Upper lobe of left lung (tissue), 6 donors: ENCODE measurements at regions not wholly inside any gene's neighbourhood (a gene's known extent, or its start where the extent isn't known, plus 50 kb on each side); places are given as distances from the start of the nearest gene placed in this dataset.
A peak's percentile ranks its signal among the peaks of the same experiment; 100 is the strongest.

Experiments used
- ATAC-seq, 2 donors: fragments of 200-7000 bp; cut with Tn5 transposase; one replicate each; pipeline ENCODE4 v1.9.1; 2022; ENCODE audit warnings: mild to moderate bottlenecking in 2 of 2, moderate library complexity in 2 of 2; ENCODE audit not compliant: low FRiP score in 2 of 2
- DNase-seq, 2 donors: peaks; one replicate each; pipeline ENCODE4 v3.0.0-alpha.2; 2019 to 2020
- H3K27ac ChIP-seq, 4 donors: fragments of 200-600 bp; sonication (generic); one replicate each; pipeline ENCODE4 v1.5.1; 2016 to 2019
- H3K27me3 ChIP-seq, 4 donors: fragments of 200-600 bp; sonication (generic); one replicate each; pipeline ENCODE4 v1.5.1; 2017 to 2019
- H3K36me3 ChIP-seq, 4 donors: fragments of 200-600 bp; sonication (generic); one replicate each; pipeline ENCODE4 v1.5.1; 2016 to 2019
- H3K4me1 ChIP-seq, 4 donors: fragments of 200-600 bp; sonication (generic); one replicate each; pipeline ENCODE4 v1.5.1; 2018 to 2019
- H3K4me3 ChIP-seq, 4 donors: fragments of 200-600 bp; sonication (generic); one replicate each; pipeline ENCODE4 v1.5.1; 2017 to 2019; ENCODE audit warnings: mild to moderate bottlenecking in 2 of 4, moderate library complexity in 1 of 4
- H3K9me3 ChIP-seq, 4 donors: fragments of 200-600 bp; sonication (generic); one replicate each; pipeline ENCODE4 v1.5.1; 2018 to 2019
- EP300 ChIP-seq, 4 donors: sonication (generic); formaldehyde crosslinking; IDR thresholded peaks; one replicate each; pipeline ENCODE4 v1.5.1; 2017; ENCODE audit warnings: antibody characterized with exemption in 4 of 4, control low read depth in 2 of 4
- POLR2A ChIP-seq, 4 donors: fragments of 450-650 bp; IDR thresholded peaks; one replicate each; pipeline ENCODE4 v1.5.1; 2016 to 2017; ENCODE audit warnings: antibody characterized with exemption in 4 of 4, mild to moderate bottlenecking in 2 of 4
- POLR2AphosphoS5 ChIP-seq, 2 donors: sonication (generic); formaldehyde crosslinking; IDR thresholded peaks; one replicate each; pipeline ENCODE4 v1.5.1; 2017; ENCODE audit warnings: antibody characterized with exemption in 2 of 2
- WGBS, 2 donors: methylation state at CpG; one replicate each; pipeline ENCODE4 v1.1.5; 2017 to 2018; 5-methylcytosine and 5-hydroxymethylcytosine counted together
- TF ChIP-seq, protein P1 (sequence below), 6 experiments: fragments of 450-650 bp in 4 of 6; fragments of 200-600 bp in 2 of 6; sonication (generic) in 2 of 6; IDR thresholded peaks; one replicate each; pipeline ENCODE4 v1.5.1; 2016 to 2019; ENCODE audit warnings: antibody characterized with exemption in 6 of 6
- donor health status: DM: no; HTN: no; CAD: no; lungs with moderate emphysema.
- donor health status: DM: no; HTN: yes; CAD: no; lungs with severe emphysema.

- Histone ChIP-seq H3K36me3 (no peaks in the 10 kb centered on the region), H3K27me3 (no peaks in the 10 kb centered on the region), H3K4me3 (no peak overlapping the region), H3K4me1 (peaks cover 0 to under 1% (median under 1%) of the 10 kb centered on the region in 4 donors), H3K9me3 (no peaks in the 10 kb centered on the region), H3K27ac (no peak overlapping the region)
- TF ChIP-seq EP300 (IDR thresholded peaks at IDR 0.05) (no peak), POLR2AphosphoS5 (IDR thresholded peaks at IDR 0.05) (no peak), POLR2A (IDR thresholded peaks at IDR 0.05) (no peak)
- TF ChIP-seq, protein P1, sequence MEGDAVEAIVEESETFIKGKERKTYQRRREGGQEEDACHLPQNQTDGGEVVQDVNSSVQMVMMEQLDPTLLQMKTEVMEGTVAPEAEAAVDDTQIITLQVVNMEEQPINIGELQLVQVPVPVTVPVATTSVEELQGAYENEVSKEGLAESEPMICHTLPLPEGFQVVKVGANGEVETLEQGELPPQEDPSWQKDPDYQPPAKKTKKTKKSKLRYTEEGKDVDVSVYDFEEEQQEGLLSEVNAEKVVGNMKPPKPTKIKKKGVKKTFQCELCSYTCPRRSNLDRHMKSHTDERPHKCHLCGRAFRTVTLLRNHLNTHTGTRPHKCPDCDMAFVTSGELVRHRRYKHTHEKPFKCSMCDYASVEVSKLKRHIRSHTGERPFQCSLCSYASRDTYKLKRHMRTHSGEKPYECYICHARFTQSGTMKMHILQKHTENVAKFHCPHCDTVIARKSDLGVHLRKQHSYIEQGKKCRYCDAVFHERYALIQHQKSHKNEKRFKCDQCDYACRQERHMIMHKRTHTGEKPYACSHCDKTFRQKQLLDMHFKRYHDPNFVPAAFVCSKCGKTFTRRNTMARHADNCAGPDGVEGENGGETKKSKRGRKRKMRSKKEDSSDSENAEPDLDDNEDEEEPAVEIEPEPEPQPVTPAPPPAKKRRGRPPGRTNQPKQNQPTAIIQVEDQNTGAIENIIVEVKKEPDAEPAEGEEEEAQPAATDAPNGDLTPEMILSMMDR (IDR thresholded peaks at IDR 0.05): no peak
- ATAC-seq (no peak), DNase-seq (no peak)
- WGBS, 2 donors: 89 to 98% methylated on average over 2 of the region's 2 CpGs
Measured at GRCh38 chr11:122220321-122220720, 104.3 kb upstream of the BLID start.

DNA sequence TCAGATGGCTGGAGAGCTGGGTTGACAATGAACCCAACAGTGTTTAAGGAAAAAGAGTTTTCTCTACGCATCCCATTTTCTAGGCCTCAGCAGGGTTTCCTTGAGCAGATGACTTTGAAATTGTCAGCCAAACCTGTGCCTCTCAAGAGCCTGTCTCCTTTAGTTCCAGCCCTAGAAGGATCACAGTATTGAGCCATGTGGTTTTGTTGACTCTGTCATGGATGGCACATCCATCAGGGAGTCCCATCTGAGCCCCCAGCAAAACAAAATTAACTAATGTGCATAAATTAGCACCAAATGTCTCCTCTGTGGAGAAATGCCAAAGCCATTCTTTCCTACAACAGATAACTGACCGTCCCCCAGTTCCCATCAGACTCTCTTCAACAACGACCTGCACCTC, 103.8 kb upstream of the BLID start:
- Histone ChIP-seq H3K4me3 (no peak overlapping the region), H3K36me3 (no peaks in the 10 kb centered on the region), H3K9me3 (no peaks in the 10 kb centered on the region), H3K27ac (no peak overlapping the region), H3K27me3 (no peaks in the 10 kb centered on the region), H3K4me1 (peaks cover 0 to 5% (median 2%) of the 10 kb centered on the region in 4 donors)
- TF ChIP-seq, protein P1 (IDR thresholded peaks at IDR 0.05): no peak
- TF ChIP-seq EP300 (IDR thresholded peaks at IDR 0.05) (no peak), POLR2AphosphoS5 (IDR thresholded peaks at IDR 0.05) (no peak), POLR2A (IDR thresholded peaks at IDR 0.05) (no peak)
- ATAC-seq (no peak), DNase-seq (no peak)
- 91 to 95% methylated on average over 3 of the region's 3 CpGs for WGBS, 2 donors

DNA sequence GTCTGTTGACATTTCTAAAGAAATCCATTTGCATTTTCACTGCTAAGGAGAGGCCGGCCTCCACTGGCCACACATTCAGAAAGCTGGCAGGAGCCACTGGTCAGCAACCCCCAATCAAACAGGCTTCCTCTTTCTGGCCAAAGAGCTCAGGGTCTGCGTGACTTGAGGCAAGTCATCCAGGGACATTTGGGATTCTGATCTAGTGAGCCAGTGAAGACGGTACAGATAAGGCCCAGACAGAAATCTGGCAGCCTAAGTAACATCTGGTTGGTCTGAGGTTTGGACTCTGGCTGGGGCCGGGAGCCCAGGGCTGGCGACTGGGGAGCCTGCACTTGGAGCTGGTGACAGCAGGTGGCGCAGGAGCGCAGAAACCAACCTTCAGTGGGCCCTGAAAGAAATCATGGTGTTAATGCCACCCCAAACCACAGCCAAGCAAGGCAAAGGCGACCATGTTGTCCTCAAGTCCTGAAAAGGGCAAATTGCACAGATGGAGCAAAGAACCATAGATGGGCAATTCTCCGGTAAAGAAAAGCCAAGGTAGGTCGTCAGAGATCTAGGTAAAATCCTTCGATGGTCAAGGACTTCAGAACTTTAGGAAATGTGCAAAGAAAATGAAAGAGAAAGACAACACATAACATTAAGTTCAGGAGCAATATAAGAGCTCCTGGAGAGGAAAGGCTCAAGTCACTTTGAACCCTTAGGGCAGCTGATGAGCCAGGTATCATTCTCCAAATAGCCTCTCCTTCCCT, 99.4 kb upstream of the BLID start:
- H3K4me1 ChIP-seq: peaks cover 0 to 8% (median 5%) of the 10 kb centered on the region in 4 donors
- H3K27me3 ChIP-seq: no peaks in the 10 kb centered on the region
- H3K4me3 ChIP-seq: no peak overlapping the region
- peak; percentile 78 to 96 for ATAC-seq
- peak; percentile 68 to 89 for DNase-seq
- WGBS, 2 donors: 33 to 40% methylated on average over 10 to 11 of the region's 11 CpGs
- no peak for TF ChIP-seq EP300 (IDR thresholded peaks at IDR 0.05)
- TF ChIP-seq, protein P1 (IDR thresholded peaks at IDR 0.05): peak; percentile 79 to 95 (median 85)
- no peak for TF ChIP-seq POLR2AphosphoS5 (IDR thresholded peaks at IDR 0.05)
- H3K9me3 ChIP-seq: no peaks in the 10 kb centered on the region
- peak overlapping the region in 1 of 4 donors; percentile 10 for H3K27ac ChIP-seq
- no peaks in the 10 kb centered on the region for H3K36me3 ChIP-seq

- Histone ChIP-seq H3K9me3 (no peaks in the 10 kb centered on the region), H3K27ac (no peak overlapping the region), H3K4me1 (peaks cover 0 to 16% (median 9%) of the 10 kb centered on the region in 4 donors), H3K4me3 (no peak overlapping the region), H3K27me3 (no peaks in the 10 kb centered on the region), H3K36me3 (no peaks in the 10 kb centered on the region)
- TF ChIP-seq POLR2AphosphoS5 (IDR thresholded peaks at IDR 0.05) (no peak), EP300 (IDR thresholded peaks at IDR 0.05) (no peak), POLR2A (IDR thresholded peaks at IDR 0.05) (no peak)
- TF ChIP-seq, protein P1 (IDR thresholded peaks at IDR 0.05): no peak
- WGBS, 2 donors: 67 to 78% methylated on average over 2 of the region's 2 CpGs
- DNase-seq (no peak), ATAC-seq (no peak)
Measured at GRCh38 chr11:122214567-122214966, 98.6 kb upstream of the BLID start.

DNA sequence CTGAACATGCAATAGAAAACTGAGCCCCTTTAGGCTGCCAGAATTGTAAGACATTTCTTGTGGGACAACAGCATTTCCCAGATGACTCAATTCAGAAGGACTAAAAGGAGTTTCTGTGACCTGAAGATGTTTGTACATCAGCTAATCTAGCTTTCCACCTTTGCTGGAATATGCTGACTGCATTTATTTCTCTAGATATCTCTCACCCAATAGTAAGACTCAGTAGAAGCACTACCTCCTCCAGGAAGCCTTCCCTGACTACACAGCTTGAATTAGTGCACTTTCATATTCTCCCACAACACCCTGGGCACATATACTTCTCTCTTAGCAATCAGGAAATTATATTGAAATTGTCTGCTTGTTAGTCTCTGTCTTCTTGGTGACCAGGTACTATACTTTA, 98.1 kb upstream of the BLID start:
- no peak for TF ChIP-seq POLR2AphosphoS5 (IDR thresholded peaks at IDR 0.05)
- TF ChIP-seq POLR2A (IDR thresholded peaks at IDR 0.05): no peak
- TF ChIP-seq EP300 (IDR thresholded peaks at IDR 0.05): no peak
- TF ChIP-seq, protein P1 (IDR thresholded peaks at IDR 0.05): no peak
- ATAC-seq (no peak), DNase-seq (no peak)
- Histone ChIP-seq H3K27me3 (no peaks in the 10 kb centered on the region), H3K4me3 (no peak overlapping the region), H3K9me3 (no peaks in the 10 kb centered on the region), H3K4me1 (peaks cover 0 to 21% (median 11%) of the 10 kb centered on the region in 4 donors), H3K27ac (no peak overlapping the region), H3K36me3 (no peaks in the 10 kb centered on the region)
